Cardiac muscle cell (in vitro differentiated cells and primary cell): ENCODE measurements at regions not wholly inside any gene's neighbourhood (a gene's known extent, or its start where the extent isn't known, plus 50 kb on each side); places are given as distances from the start of the nearest gene placed in this dataset.

Source experiments
- DNase-seq, 2 donors: peaks; one replicate each; pipeline versions ENCODE4 v3.0.0 to v3.0.0-alpha.2; 2010 to 2017; ENCODE audit warnings: low read depth in 1 of 2, low spot score in 1 of 2
- H3K27ac ChIP-seq: fragments of 200-600 bp; sonication (generic); 2 replicates; pipeline ENCODE4 v1.5.1; 2016
- H3K27me3 ChIP-seq: fragments of 200-600 bp; sonication (generic); 2 replicates; pipeline ENCODE4 v1.6.0; 2016; ENCODE audit warnings: control low read depth
- H3K36me3 ChIP-seq: fragments of 200-600 bp; sonication (generic); 2 replicates; pipeline ENCODE4 v1.5.1; 2016; ENCODE audit warnings: control low read depth
- H3K4me1 ChIP-seq: fragments of 200-600 bp; sonication (generic); 2 replicates; pipeline ENCODE4 v1.8.1; 2017; ENCODE audit warnings: low read depth, mild to moderate bottlenecking, mixed run types
- H3K4me3 ChIP-seq: fragments of 200-600 bp; sonication (generic); 2 replicates; pipeline ENCODE4 v1.5.1; 2016; ENCODE audit warnings: mild to moderate bottlenecking
- H3K9me3 ChIP-seq: fragments of 200-600 bp; sonication (generic); 2 replicates; pipeline ENCODE4 v1.5.1; 2017; ENCODE audit warnings: low read depth, mild to moderate bottlenecking, control low read depth
- CTCF ChIP-seq: IDR thresholded peaks from 2 replicates; pipeline ENCODE4 v1.5.1; 2012; ENCODE audit warnings: low read depth, mild to moderate bottlenecking, low read length

GRCh38 chr12:97118796-97119375, 211.8 kb downstream of the NEDD1 start:
- Histone ChIP-seq H3K9me3 (no peaks in the 10 kb centered on the region), H3K27me3 (no peaks in the 10 kb centered on the region), H3K36me3 (no peaks in the 10 kb centered on the region), H3K4me3 (no peak overlapping the region), H3K27ac (no peak overlapping the region), H3K4me1 (no peaks in the 10 kb centered on the region)
- DNase-seq: no peak
- TF ChIP-seq CTCF: no peak

GRCh38 chr12:97127061-97127460, 220.0 kb downstream of the NEDD1 start:
- no peaks in the 10 kb centered on the region for H3K27me3 ChIP-seq
- TF ChIP-seq CTCF: no peak
- peak in 1 of 2 donors; percentile 7 for DNase-seq

GRCh38 chr12:97131220-97131981, 224.3 kb downstream of the NEDD1 start:
- no peaks in the 10 kb centered on the region for H3K36me3 ChIP-seq
- no peaks in the 10 kb centered on the region for H3K9me3 ChIP-seq
- H3K4me1 ChIP-seq: peaks cover 10% of the 10 kb centered on the region
- H3K4me3 ChIP-seq: no peak overlapping the region
- TF ChIP-seq CTCF: no peak
- no peaks in the 10 kb centered on the region for H3K27me3 ChIP-seq
- H3K27ac ChIP-seq: no peak overlapping the region
- no peak for DNase-seq

More at GRCh38 chr12:97127061-97127460, 220.0 kb downstream of the NEDD1 start:
- no peaks in the 10 kb centered on the region for H3K36me3 ChIP-seq
- peaks cover 10% of the 10 kb centered on the region for H3K4me1 ChIP-seq
- no peak overlapping the region for H3K4me3 ChIP-seq
- H3K27ac ChIP-seq: no peak overlapping the region
- H3K9me3 ChIP-seq: no peaks in the 10 kb centered on the region

- no peak overlapping the region for H3K4me3 ChIP-seq
- H3K9me3 ChIP-seq: no peaks in the 10 kb centered on the region
- DNase-seq: no peak
- no peak overlapping the region for H3K27ac ChIP-seq
- H3K4me1 ChIP-seq: peaks cover 4% of the 10 kb centered on the region
- no peaks in the 10 kb centered on the region for H3K27me3 ChIP-seq
- H3K36me3 ChIP-seq: no peaks in the 10 kb centered on the region
- no peak for TF ChIP-seq CTCF
These were observed 225.2 kb downstream of the NEDD1 start for GRCh38 chr12:97132270-97132669.

GRCh38 chr12:97134495-97134894, 227.4 kb downstream of the NEDD1 start:
- Histone ChIP-seq H3K27ac (no peak overlapping the region), H3K36me3 (no peaks in the 10 kb centered on the region), H3K9me3 (no peaks in the 10 kb centered on the region), H3K4me3 (no peak overlapping the region), H3K4me1 (no peaks in the 10 kb centered on the region), H3K27me3 (no peaks in the 10 kb centered on the region)
- no peak for TF ChIP-seq CTCF
- no peak for DNase-seq
